ENCODE measurements at regions not wholly inside any gene's neighbourhood (a gene's known extent, or its start where the extent isn't known, plus 50 kb on each side); places are given as distances from the start of the nearest gene placed in this dataset.

- no peak for TF ChIP-seq CTCF (conservative IDR thresholded peaks at IDR 0.05; ENCODE audit: low read length)
- H3K4me3 ChIP-seq (ENCODE audit: low read length): no peak overlapping the region
- DNase-seq (ENCODE audit: low read depth): no peak
These were observed 124.2 kb upstream of the WDR11 start for GRCh38 chr10:120727001-120727400.

- no peak for DNase-seq (ENCODE audit: low read depth)
- no peak for TF ChIP-seq CTCF (conservative IDR thresholded peaks at IDR 0.05; ENCODE audit: low read length)
- H3K4me3 ChIP-seq (ENCODE audit: low read length): no peak overlapping the region
These were observed 121.6 kb upstream of the WDR11 start for GRCh38 chr10:120729547-120729946.

GRCh38 chr10:120732067-120732466, 119.1 kb upstream of the WDR11 start:
- no peak overlapping the region for H3K4me3 ChIP-seq (ENCODE audit: low read length)
- DNase-seq (ENCODE audit: low read depth): no peak
- no peak for TF ChIP-seq CTCF (conservative IDR thresholded peaks at IDR 0.05; ENCODE audit: low read length)

- H3K4me3 ChIP-seq (ENCODE audit: low read length): no peak overlapping the region
- DNase-seq (ENCODE audit: low read depth): no peak
- no peak for TF ChIP-seq CTCF (conservative IDR thresholded peaks at IDR 0.05; ENCODE audit: low read length)
These were observed 118.4 kb upstream of the WDR11 start for GRCh38 chr10:120732643-120733313.

DNA sequence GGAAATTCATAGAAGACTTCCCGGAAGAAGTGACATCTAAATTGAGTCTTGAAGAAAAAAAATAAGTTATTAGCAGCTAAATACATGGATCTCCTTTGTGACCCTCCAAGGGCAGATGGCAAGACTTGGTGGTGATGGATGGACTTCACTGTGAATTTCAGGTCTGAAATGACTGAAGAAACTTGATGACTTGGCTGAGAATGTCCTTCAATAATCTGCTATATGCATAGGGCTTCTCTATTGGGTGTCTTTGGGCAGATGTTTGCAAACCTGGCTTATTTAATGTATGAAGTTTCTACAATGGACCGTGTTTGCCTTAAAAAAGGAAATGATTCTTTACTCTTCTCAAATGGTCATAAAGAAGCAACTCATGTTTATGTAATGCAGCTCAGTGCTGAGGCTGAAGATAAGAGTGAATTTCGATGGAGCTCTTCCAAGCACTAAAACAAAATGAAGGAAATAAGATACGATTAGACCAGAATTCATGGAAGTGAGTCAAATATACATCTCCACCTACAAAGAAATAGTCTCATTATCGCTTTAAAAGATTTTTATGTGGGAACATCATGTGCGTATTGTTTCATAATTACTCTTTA, 116.6 kb upstream of the WDR11 start:
- no peak for TF ChIP-seq CTCF (conservative IDR thresholded peaks at IDR 0.05; ENCODE audit: low read length)
- H3K4me3 ChIP-seq (ENCODE audit: low read length): no peak overlapping the region
- no peak for DNase-seq (ENCODE audit: low read depth)

GRCh38 chr10:120735315-120735714, 115.8 kb upstream of the WDR11 start:
- no peak overlapping the region for H3K4me3 ChIP-seq (ENCODE audit: low read length)
- DNase-seq (ENCODE audit: low read depth): no peak
- no peak for TF ChIP-seq CTCF (conservative IDR thresholded peaks at IDR 0.05; ENCODE audit: low read length)

DNA sequence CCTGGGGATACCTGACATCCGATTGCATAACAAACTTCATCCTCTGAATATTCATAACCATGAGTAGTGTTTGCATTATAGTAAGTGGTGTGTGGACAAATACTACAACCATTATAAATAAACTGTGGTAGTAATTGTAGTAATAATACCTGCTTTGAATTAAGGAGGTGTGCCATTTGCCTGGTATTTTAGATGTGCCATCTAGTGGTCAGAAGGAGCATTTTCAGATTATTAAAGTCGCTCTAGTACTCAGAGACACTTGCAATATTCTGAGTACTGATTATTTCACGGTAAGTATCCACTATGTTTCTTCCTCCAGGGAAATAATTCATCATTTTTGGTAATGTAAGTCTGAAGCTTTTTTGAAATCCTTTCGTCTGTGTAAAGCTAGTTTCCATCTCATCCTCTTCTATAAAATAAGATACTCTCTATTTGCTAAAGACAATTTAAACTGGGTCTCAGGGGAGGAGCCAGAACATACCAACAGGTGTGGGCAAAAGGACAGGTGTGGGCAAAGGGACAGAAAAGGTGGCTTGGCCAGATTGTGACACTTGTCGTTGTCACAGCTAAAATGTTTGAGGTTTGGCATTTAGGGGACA, 115.3 kb upstream of the WDR11 start:
- peak; percentile 30 for DNase-seq (ENCODE audit: low read depth)
- peak; percentile 80 for TF ChIP-seq CTCF (conservative IDR thresholded peaks at IDR 0.05; ENCODE audit: low read length)
- H3K4me3 ChIP-seq (ENCODE audit: low read length): no peak overlapping the region

All from AG10803 (cell line).